HEK293 (cell line): ENCODE measurements at regions not wholly inside any gene's neighbourhood (a gene's known extent, or its start where the extent isn't known, plus 50 kb on each side); places are given as distances from the start of the nearest gene placed in this dataset.

ENCODE experiments used
- CTCF ChIP-seq: fragments of 450-650 bp; formaldehyde crosslinking; IDR thresholded peaks from 2 replicates; pipeline ENCODE4 v1.5.1; 2016; ENCODE audit warnings: missing biosample characterization, missing genetic modification characterization
- KLF9 ChIP-seq: fragments of 450-650 bp; formaldehyde crosslinking; IDR thresholded peaks from 2 replicates; pipeline ENCODE4 v1.5.1; 2016; ENCODE audit warnings: missing biosample characterization, missing genetic modification characterization, low read depth

- no peak for TF ChIP-seq CTCF (tag by site-specific recombination)
- TF ChIP-seq KLF9, result no peak
These were observed 110.5 kb downstream of the GYPC start for GRCh38 chr2:126766295-126766968.
